B cell (primary cell): ENCODE measurements at regions not wholly inside any gene's neighbourhood (a gene's known extent, or its start where the extent isn't known, plus 50 kb on each side); places are given as distances from the start of the nearest gene placed in this dataset.
"Not testable (repeated sequence)": the region's sequence is repeated elsewhere in the genome, so short reads cannot be mapped to it uniquely, and the experiment has no call there.

ENCODE experiments used
- ATAC-seq: fragments of 200-7000 bp; cut with Tn5 transposase; one replicate; pipeline ENCODE4 v1.10.0; 2021; ENCODE audit warnings: low read depth, mild to moderate bottlenecking, moderate number of reproducible peaks, moderate library complexity
- CTCF ChIA-PET: fragments of 350-600 bp; sonication (Branson Sonifier 250); formaldehyde crosslinking; loops from one replicate; lab custom pipeline; 2021; ENCODE audit warnings: antibody characterized with exemption, inconsistent platforms; lab: Charles Lee
- POLR2A ChIA-PET: fragments of 350-600 bp; sonication (Branson Sonifier 250); formaldehyde crosslinking; loops from one replicate; lab custom pipeline; 2021; ENCODE audit warnings: antibody characterized with exemption; lab: Charles Lee
- DNase-seq: peaks from one replicate; pipeline ENCODE4 v3.0.0; 2013
- H2AFZ ChIP-seq: 2 replicates; pipeline ENCODE4 v1.6.1; 2012; ENCODE audit warnings: mild to moderate bottlenecking, low read depth, low read length; ENCODE audit not compliant: insufficient read depth, poor library complexity, severe bottlenecking
- H3K27ac ChIP-seq, 2 donors: 1 replicate in 1 of 2; 2 replicates in 1 of 2; pipeline ENCODE4 v1.5.1; 2012 to 2013; ENCODE audit warnings: low read length in 2 of 2, mild to moderate bottlenecking in 2 of 2, moderate library complexity in 1 of 2
- H3K27me3 ChIP-seq, 4 experiments: fragments of 200-600 bp in 1 of 4; sonication (generic) in 1 of 4; replicated peaks in 1 of 4; 1 replicate in 2 of 4; 2 replicates in 2 of 4; pipeline versions ENCODE4 v1.6.1 to v1.7.0; 2013 to 2016; ENCODE audit warnings: low read length in 3 of 4, mild to moderate bottlenecking in 2 of 4, mixed read lengths in 1 of 4, moderate library complexity in 1 of 4; ENCODE audit not compliant: insufficient read depth in 4 of 4, control insufficient read depth in 3 of 4; ENCODE audit errors: control extremely low read depth in 1 of 4
- H3K36me3 ChIP-seq, 2 experiments: replicated peaks in 1 of 2; 1 replicate in 1 of 2; 2 replicates in 1 of 2; pipeline versions ENCODE4 v1.6.1 to v1.7.1; 2013; ENCODE audit warnings: low read length in 1 of 2; ENCODE audit not compliant: insufficient read depth in 2 of 2, control insufficient read depth in 1 of 2; ENCODE audit errors: control extremely low read depth in 1 of 2, extremely low read depth in 1 of 2
- H3K4me1 ChIP-seq, 2 donors: fragments of 200-600 bp in 1 of 2; sonication (generic) in 1 of 2; 1 replicate in 1 of 2; 2 replicates in 1 of 2; pipeline versions ENCODE4 v1.5.1 to v1.6.1; 2013 to 2017; ENCODE audit warnings: low read length in 2 of 2; ENCODE audit not compliant: control insufficient read depth in 2 of 2, insufficient read depth in 2 of 2
- H3K4me2 ChIP-seq: replicated peaks from 2 replicates; pipeline ENCODE3; 2012; ENCODE audit warnings: mild to moderate bottlenecking, low read depth, low read length; ENCODE audit not compliant: poor library complexity, severe bottlenecking
- H3K4me3 ChIP-seq, 5 experiments: fragments of 200-600 bp in 1 of 5; sonication (generic) in 1 of 5; 1 replicate in 3 of 5; 2 replicates in 2 of 5; pipeline versions ENCODE4 v1.5.1 to v1.7.0; 2011 to 2016; ENCODE audit warnings: low read length in 4 of 5, mild to moderate bottlenecking in 4 of 5, low read depth in 2 of 5, control low read depth in 1 of 5, moderate library complexity in 1 of 5; ENCODE audit not compliant: insufficient read depth in 1 of 5; ENCODE audit errors: control extremely low read depth in 1 of 5, extremely low read depth in 1 of 5
- H3K79me2 ChIP-seq: fragments of 200-600 bp; sonication (generic); one replicate; pipeline ENCODE4 v1.6.0; 2016; ENCODE audit warnings: low read length; ENCODE audit not compliant: control insufficient read depth, insufficient read depth
- H3K9ac ChIP-seq: fragments of 200-600 bp; sonication (generic); 2 replicates; pipeline ENCODE4 v1.6.1; 2017; ENCODE audit warnings: mild to moderate bottlenecking, low read length, moderate library complexity
- H3K9me3 ChIP-seq, 3 donors: one replicate each; pipeline versions ENCODE4 v1.6.1 to v1.7.1; 2013; ENCODE audit warnings: low read length in 2 of 3; ENCODE audit not compliant: control insufficient read depth in 2 of 3, insufficient read depth in 1 of 3; ENCODE audit errors: control extremely low read depth in 1 of 3
- H4K20me1 ChIP-seq: 2 replicates; pipeline ENCODE4 v1.6.0; 2012; ENCODE audit warnings: mild to moderate bottlenecking, low read length; ENCODE audit not compliant: insufficient read depth, control insufficient read depth, poor library complexity, severe bottlenecking
- H3K27ac Mint-ChIP-seq: one replicate; pipeline ENCODE4 v1.8.0; 2021; ENCODE audit warnings: mixed read lengths
- H3K27me3 Mint-ChIP-seq: one replicate; pipeline ENCODE4 v1.8.0; 2021; ENCODE audit warnings: mixed read lengths
- H3K4me1 Mint-ChIP-seq: one replicate; pipeline ENCODE4 v1.8.0; 2021; ENCODE audit warnings: mixed read lengths
- H3K4me3 Mint-ChIP-seq: one replicate; pipeline ENCODE4 v1.8.0; 2021; ENCODE audit warnings: mixed read lengths
- H3K9me3 Mint-ChIP-seq: one replicate; pipeline ENCODE4 v1.8.0; 2022; ENCODE audit warnings: mixed read lengths; ENCODE audit not compliant: insufficient read depth
- CTCF ChIP-seq: fragments of 200-600 bp; IDR thresholded peaks from one replicate; pipeline ENCODE4 v1.8.0; 2022; ENCODE audit warnings: antibody characterized with exemption, mild to moderate bottlenecking
- EZH2 ChIP-seq: IDR thresholded peaks from 2 replicates; pipeline ENCODE4 v1.6.1; 2012; ENCODE audit warnings: borderline replicate concordance, low read depth, mild to moderate bottlenecking, moderate library complexity, low read length; ENCODE audit not compliant: insufficient read depth, poor library complexity, severe bottlenecking
- WGBS: methylation state at CpG from one replicate; pipeline ENCODE4 v1.1.5; 2013; ENCODE audit warnings: missing lambda C conversion rate; ENCODE audit not compliant: insufficient coverage; 5-methylcytosine and 5-hydroxymethylcytosine counted together
- intact Hi-C: fragments of 100-400 bp; cut with micrococcal nuclease; formaldehyde crosslinking; loops from one replicate; pipeline ENCODE4 v1.10.0; 2022

DNA sequence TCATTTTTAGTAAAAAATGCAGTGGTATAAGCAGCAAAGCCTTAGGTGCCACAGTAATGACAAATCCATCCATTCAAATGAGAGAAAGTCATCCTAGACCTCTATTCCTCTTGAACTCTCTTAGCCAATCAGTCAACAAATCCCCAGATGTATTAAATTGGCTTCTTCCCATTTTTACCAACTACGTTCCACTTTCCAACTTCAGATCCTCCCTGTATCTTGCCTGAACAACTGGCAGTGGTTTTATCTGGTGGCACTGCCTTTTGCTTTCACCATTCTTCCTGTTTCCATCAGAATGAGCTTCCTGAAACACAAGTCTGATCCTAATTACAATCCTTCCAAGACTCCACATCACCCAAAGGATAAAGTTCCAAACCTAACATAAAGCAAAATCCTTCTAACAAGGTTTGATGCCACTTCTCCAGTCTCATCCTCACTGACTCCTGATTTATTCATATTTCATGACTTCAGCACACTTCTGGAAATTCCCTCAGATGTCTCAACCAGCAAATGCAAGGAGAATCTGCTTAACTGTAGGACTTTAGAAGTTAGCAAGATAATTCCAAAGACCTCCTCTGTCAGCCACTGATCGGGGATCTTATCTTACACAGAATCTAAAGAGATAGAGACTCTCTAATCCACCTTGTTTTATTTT, 69.8 kb upstream of the SLC4A7 start:
- Mint-ChIP-seq H3K9me3 (peaks cover 2% of the 10 kb centered on the region), H3K27ac (no peak overlapping the region), H3K27me3 (peaks cover 4% of the 10 kb centered on the region), H3K4me3 (no peak overlapping the region), H3K4me1 (no peaks in the 10 kb centered on the region)
- Histone ChIP-seq H3K4me2 (no peak overlapping the region), H2AFZ (no peak overlapping the region), H3K36me3 (no peaks in the 10 kb centered on the region), H3K4me3 (no peak overlapping the region), H4K20me1 (no peaks in the 10 kb centered on the region), H3K27ac (no peak overlapping the region), H3K9me3 (peaks cover 0 to 3% (median 0%) of the 10 kb centered on the region in 3 donors), H3K79me2 (no peaks in the 10 kb centered on the region), H3K27me3 (no peaks in the 10 kb centered on the region), H3K9ac (no peak overlapping the region), H3K4me1 (no peaks in the 10 kb centered on the region)
- ChIA-PET POLR2A (no interaction called here), CTCF (no interaction called here)
- DNase-seq = no peak
- intact Hi-C loops = no loop called here
- ATAC-seq = no peak
- WGBS = 73% methylated on average over 1 of the region's 2 CpGs
- no peak for TF ChIP-seq CTCF
- TF ChIP-seq EZH2 = no peak

GRCh38 chr3:27552708-27553107, 68.5 kb upstream of the SLC4A7 start:
- H3K27ac Mint-ChIP-seq, H3K9me3 ChIP-seq, H3K27me3 ChIP-seq, H3K4me3 Mint-ChIP-seq, DNase-seq, H3K4me1 ChIP-seq, H3K27ac ChIP-seq, H3K4me2 ChIP-seq, H3K27me3 Mint-ChIP-seq, H4K20me1 ChIP-seq, H3K36me3 ChIP-seq, H3K9me3 Mint-ChIP-seq, CTCF ChIA-PET, H2AFZ ChIP-seq, H3K4me3 ChIP-seq, POLR2A ChIA-PET, H3K9ac ChIP-seq, H3K79me2 ChIP-seq, intact Hi-C loops, H3K4me1 Mint-ChIP-seq, ATAC-seq: not testable (repeated sequence)
- 100% methylated on average over 3 of the region's 5 CpGs for WGBS

DNA sequence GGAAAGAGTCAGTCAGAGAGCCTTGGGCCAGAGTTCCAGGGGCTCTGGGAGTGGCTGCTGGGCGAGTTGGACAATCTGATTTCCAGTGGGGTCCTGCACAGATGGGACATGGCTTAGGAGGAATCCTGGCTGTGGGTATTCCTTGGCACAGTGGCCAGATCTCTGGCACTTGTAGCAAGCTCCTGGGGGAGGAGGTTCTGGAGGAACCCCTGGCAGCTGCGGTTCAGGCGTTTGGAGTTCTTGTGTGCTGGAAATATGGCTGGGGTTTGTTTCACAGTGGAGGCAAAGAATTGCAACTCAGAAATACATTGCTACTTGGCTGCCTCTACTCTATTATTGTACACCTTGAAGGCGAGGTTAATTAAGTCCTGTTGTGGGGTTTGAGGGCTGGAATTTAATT, 67.2 kb upstream of the SLC4A7 start:
- H3K4me3 ChIP-seq, H3K4me1 ChIP-seq, H3K9me3 ChIP-seq, H3K79me2 ChIP-seq, H3K4me2 ChIP-seq, intact Hi-C loops, H3K36me3 ChIP-seq, POLR2A ChIA-PET, H3K4me3 Mint-ChIP-seq, H3K9me3 Mint-ChIP-seq, H3K27ac Mint-ChIP-seq, H3K27ac ChIP-seq, H4K20me1 ChIP-seq, ATAC-seq, H3K4me1 Mint-ChIP-seq, H3K27me3 Mint-ChIP-seq, DNase-seq, H3K9ac ChIP-seq, H2AFZ ChIP-seq, H3K27me3 ChIP-seq: not testable (repeated sequence)
- CTCF ChIA-PET = interaction anchor here (0.6 kb wide), 1 partner anchor 121 kb away, joined by 3 read pairs; no protein-coding TSS in a partner anchor
- WGBS = no CpG with 5 or more reads among the region's 4 CpGs
